ENCODE measurements at regions not wholly inside any gene's neighbourhood (a gene's known extent, or its start where the extent isn't known, plus 50 kb on each side); places are given as distances from the start of the nearest gene placed in this dataset.
"Not testable (repeated sequence)": the region's sequence is repeated elsewhere in the genome, so short reads cannot be mapped to it uniquely, and the experiment has no call there.

GRCh38 chr20:48493331-48493730 is 334.5 kb downstream of the PREX1 start:
- not testable (repeated sequence) for TF ChIP-seq POLR2A, POLR2AphosphoS5 (IDR thresholded peaks at IDR 0.05; ENCODE audit: low read depth, low read length)
